ENCODE measurements at regions not wholly inside any gene's neighbourhood (a gene's known extent, or its start where the extent isn't known, plus 50 kb on each side); places are given as distances from the start of the nearest gene placed in this dataset.

GRCh38 chr5:125012727-125013451 lies 266.4 kb upstream of the ZNF608 start:
- ATAC-seq, result peak; percentile 30
- DNase-seq, result no peak
- intact Hi-C loops (cut with DNase I, micrococcal nuclease), result no loop called here
- H3K4me1 ChIP-seq (ENCODE audit: low read depth), result peaks cover 6% of the 10 kb centered on the region
- H3K36me3 ChIP-seq (ENCODE audit: low read depth), result no peaks in the 10 kb centered on the region
- no peaks in the 10 kb centered on the region for H3K9me3 ChIP-seq
- no peak overlapping the region for H3K4me3 ChIP-seq
- TF ChIP-seq CTCF (IDR thresholded peaks at IDR 0.05), result no peak

GRCh38 chr5:125014202-125014601 lies 267.8 kb upstream of the ZNF608 start:
- intact Hi-C loops (cut with DNase I, micrococcal nuclease), result no loop called here
- no peak for ATAC-seq
- Histone ChIP-seq H3K36me3 (ENCODE audit: low read depth) (no peaks in the 10 kb centered on the region), H3K9me3 (no peaks in the 10 kb centered on the region), H3K4me1 (ENCODE audit: low read depth) (peaks cover 6% of the 10 kb centered on the region), H3K4me3 (no peak overlapping the region)
- no peak for DNase-seq
- no peak for TF ChIP-seq CTCF (IDR thresholded peaks at IDR 0.05)

- no peaks in the 10 kb centered on the region for H3K9me3 ChIP-seq
- H3K36me3 ChIP-seq (ENCODE audit: low read depth), result no peaks in the 10 kb centered on the region
- no peak for DNase-seq
- H3K4me1 ChIP-seq (ENCODE audit: low read depth), result no peaks in the 10 kb centered on the region
- no peak for TF ChIP-seq CTCF (IDR thresholded peaks at IDR 0.05)
- ATAC-seq, result no peak
- no peak overlapping the region for H3K4me3 ChIP-seq
- intact Hi-C loops (cut with DNase I, micrococcal nuclease), result no loop called here
Observed at GRCh38 chr5:125017796-125018195, 271.4 kb upstream of the ZNF608 start.

- no peak for TF ChIP-seq CTCF (IDR thresholded peaks at IDR 0.05)
- ATAC-seq, result no peak
- DNase-seq, result no peak
- Histone ChIP-seq H3K4me1 (ENCODE audit: low read depth) (peaks cover 5% of the 10 kb centered on the region), H3K9me3 (no peaks in the 10 kb centered on the region), H3K4me3 (no peak overlapping the region), H3K36me3 (ENCODE audit: low read depth) (no peaks in the 10 kb centered on the region)
- intact Hi-C loops (cut with DNase I, micrococcal nuclease), result loop anchor here in 1 of 2 donors (10.0 kb wide), 1 partner anchor 279 kb away; the partner anchor contains the start of gene ZNF608
Observed at GRCh38 chr5:125023673-125024072, 277.2 kb upstream of the ZNF608 start.

GRCh38 chr5:125026867-125027731 lies 280.7 kb upstream of the ZNF608 start:
- Histone ChIP-seq H3K4me3 (no peak overlapping the region), H3K9me3 (no peaks in the 10 kb centered on the region), H3K36me3 (ENCODE audit: low read depth) (no peaks in the 10 kb centered on the region), H3K4me1 (ENCODE audit: low read depth) (peaks cover 5% of the 10 kb centered on the region)
- ATAC-seq (peak; percentile 96), DNase-seq (peak in 1 of 3 donors; percentile 63)
- intact Hi-C loops (cut with DNase I, micrococcal nuclease), result loop anchor here in 1 of 2 donors (10.0 kb wide), 1 partner anchor 282 kb away; the partner anchor contains the start of gene ZNF608
- TF ChIP-seq CTCF (IDR thresholded peaks at IDR 0.05), result no peak

Measured in mucosa of descending colon (tissue), 3 donors.